ENCODE measurements at regions not wholly inside any gene's neighbourhood (a gene's known extent, or its start where the extent isn't known, plus 50 kb on each side); places are given as distances from the start of the nearest gene placed in this dataset.

DNA sequence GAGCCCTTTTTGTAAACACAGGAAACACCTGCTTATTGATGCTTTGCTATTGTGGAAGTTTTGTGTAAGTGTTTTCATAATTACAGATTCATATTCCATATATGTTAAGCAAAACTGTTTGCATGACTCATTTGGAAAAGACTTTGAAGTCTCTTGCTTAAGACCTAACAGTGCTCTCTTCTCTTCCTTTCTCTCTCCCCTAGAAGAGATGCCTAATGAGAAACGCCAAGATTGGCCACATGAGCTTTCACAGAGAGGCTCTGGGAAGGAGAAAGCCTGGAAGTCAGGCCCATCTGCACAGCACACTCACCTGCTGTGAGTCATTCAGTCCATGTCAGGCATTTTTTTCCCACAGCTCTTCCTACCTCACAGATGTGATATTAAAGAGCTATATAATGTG, 101.6 kb upstream of the PALMD start:
- FAIRE-seq (no peak), DNase-seq (ENCODE audit: low spot score) (no peak), ATAC-seq (no peak; the same call in 2 of the 3 replicates)
- peaks cover 19% of the 10 kb centered on the region; the same call in 1 of the 2 replicates for H3K4me1 ChIP-seq (ENCODE audit: insufficient read depth, low read length)
- ChIA-PET POLR2A (interaction anchor here (0.6 kb wide), 1 partner anchor 35 kb away, joined by 3 read pairs; no protein-coding TSS in a partner anchor), CTCF (ENCODE audit: low intra/inter-chr PET ratio, low total read pairs) (no interaction called here)
- intact Hi-C loops (cut with micrococcal nuclease; ENCODE audit: unreplicated experiment) (no loop called here), in situ Hi-C loops (cut with HindIII; ENCODE audit: extremely low pct_ligation_motif_present, low pct_unique_long_range_greater_than_20kb) (no loop called here)
- H3K9ac ChIP-seq (ENCODE audit: insufficient read depth, low read depth, low read length): no peak overlapping the region
- H2AFZ ChIP-seq (ENCODE audit: low read length): no peak overlapping the region
- H3K4me2 ChIP-seq (ENCODE audit: low read depth, low read length): no peak overlapping the region
- no peaks in the 10 kb centered on the region for H3K79me2 ChIP-seq (ENCODE audit: insufficient read depth, low read length)
- no peaks in the 10 kb centered on the region for H4K20me1 ChIP-seq (ENCODE audit: insufficient read depth, low read length)
- H3K4me3 ChIP-seq (replicated peaks in 1 of 3; ENCODE audit: insufficient read depth in 1 of 3, low read depth in 2 of 3, low read length in 3 of 3): no peak overlapping the region
- H3K36me3 ChIP-seq (replicated peaks in 1 of 2; ENCODE audit: control insufficient read depth in 1 of 2, insufficient read depth in 2 of 2, low read length in 2 of 2): no peaks in the 10 kb centered on the region
- WGBS (ENCODE audit: low lambda C conversion rate): 10% methylated on average over 1 of the region's 1 CpG
- no peak overlapping the region for H3K27ac ChIP-seq (ENCODE audit: extremely low read length, insufficient read depth, low read length)
- no peaks in the 10 kb centered on the region for H3K9me3 ChIP-seq (ENCODE audit: low read length)
- no peaks in the 10 kb centered on the region for H3K27me3 ChIP-seq (ENCODE audit: control insufficient read depth in 1 of 2, insufficient read depth in 2 of 2, low read length in 2 of 2)
- no TSS peak for BruUV-seq (replicated peaks)
- TF ChIP-seq, protein P1, sequence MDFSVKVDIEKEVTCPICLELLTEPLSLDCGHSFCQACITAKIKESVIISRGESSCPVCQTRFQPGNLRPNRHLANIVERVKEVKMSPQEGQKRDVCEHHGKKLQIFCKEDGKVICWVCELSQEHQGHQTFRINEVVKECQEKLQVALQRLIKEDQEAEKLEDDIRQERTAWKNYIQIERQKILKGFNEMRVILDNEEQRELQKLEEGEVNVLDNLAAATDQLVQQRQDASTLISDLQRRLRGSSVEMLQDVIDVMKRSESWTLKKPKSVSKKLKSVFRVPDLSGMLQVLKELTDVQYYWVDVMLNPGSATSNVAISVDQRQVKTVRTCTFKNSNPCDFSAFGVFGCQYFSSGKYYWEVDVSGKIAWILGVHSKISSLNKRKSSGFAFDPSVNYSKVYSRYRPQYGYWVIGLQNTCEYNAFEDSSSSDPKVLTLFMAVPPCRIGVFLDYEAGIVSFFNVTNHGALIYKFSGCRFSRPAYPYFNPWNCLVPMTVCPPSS (IDR thresholded peaks at IDR 0.05): no peak
- TF ChIP-seq ZNF501 (CRISPR knock-in tag; IDR thresholded peaks at IDR 0.05) (no peak), FOSL2 (CRISPR knock-in tag; IDR thresholded peaks at IDR 0.05) (0 out of 2 replicates have a peak, but pooled peaks have one; percentile 25)

DNA sequence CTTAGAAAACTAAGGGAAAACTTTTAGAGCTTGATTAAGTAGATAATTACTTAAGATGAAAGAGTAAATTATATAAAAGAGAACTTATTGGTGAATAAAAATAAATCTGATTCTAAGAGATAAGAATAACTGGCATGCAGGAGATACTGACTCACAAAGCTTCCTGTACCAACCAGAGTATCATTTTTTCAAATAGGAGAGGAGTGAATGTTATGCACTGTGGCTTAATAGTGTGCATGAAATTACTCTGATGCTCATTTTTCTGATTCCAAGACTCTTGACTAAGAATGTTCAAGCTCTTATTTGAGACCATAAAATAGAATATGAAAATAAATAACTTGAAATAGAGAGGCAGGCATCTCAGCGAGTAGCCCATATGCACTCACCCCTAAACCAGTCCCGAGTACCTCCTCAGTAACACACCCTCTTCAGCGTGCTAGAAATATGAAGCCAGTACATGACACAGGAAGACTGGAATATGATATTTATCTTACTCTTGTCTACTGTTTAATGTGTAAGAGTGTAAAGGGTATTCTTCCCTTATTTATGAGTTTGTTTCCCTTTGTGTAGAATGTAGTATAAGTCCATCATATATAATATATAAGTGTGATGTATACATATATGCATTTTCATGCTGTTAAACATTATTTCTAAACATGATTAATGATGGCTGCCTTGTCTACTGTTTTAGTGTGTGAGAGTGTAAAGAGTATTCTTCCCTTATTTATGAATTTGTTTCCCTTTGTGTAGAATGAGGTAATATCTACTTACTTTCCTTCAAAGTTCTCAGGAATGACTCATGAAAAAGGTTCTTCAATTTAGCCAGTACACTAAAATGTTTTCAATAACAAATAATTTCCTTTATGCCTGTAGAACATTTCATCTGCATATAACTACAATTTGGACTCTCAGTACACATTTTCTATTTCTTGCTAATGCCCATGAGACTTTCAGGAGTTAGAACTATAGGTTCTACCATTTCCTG, 99.2 kb upstream of the PALMD start:
- Histone ChIP-seq H3K4me3 (replicated peaks in 1 of 3; ENCODE audit: insufficient read depth in 1 of 3, low read depth in 2 of 3, low read length in 3 of 3) (no peak overlapping the region), H4K20me1 (ENCODE audit: insufficient read depth, low read length) (no peaks in the 10 kb centered on the region), H3K9me3 (ENCODE audit: low read length) (no peaks in the 10 kb centered on the region), H3K4me1 (ENCODE audit: insufficient read depth, low read length) (peaks cover 19% of the 10 kb centered on the region; the same call in 1 of the 2 replicates), H3K9ac (ENCODE audit: insufficient read depth, low read depth, low read length) (no peak overlapping the region), H3K36me3 (replicated peaks in 1 of 2; ENCODE audit: control insufficient read depth in 1 of 2, insufficient read depth in 2 of 2, low read length in 2 of 2) (no peaks in the 10 kb centered on the region), H3K27me3 (ENCODE audit: control insufficient read depth in 1 of 2, insufficient read depth in 2 of 2, low read length in 2 of 2) (no peaks in the 10 kb centered on the region), H3K4me2 (ENCODE audit: low read depth, low read length) (no peak overlapping the region), H2AFZ (ENCODE audit: low read length) (no peak overlapping the region), H3K79me2 (ENCODE audit: insufficient read depth, low read length) (no peaks in the 10 kb centered on the region), H3K27ac (ENCODE audit: extremely low read length, insufficient read depth, low read length) (no peak overlapping the region)
- no peak for DNase-seq (ENCODE audit: low spot score)
- ChIA-PET POLR2A (no interaction called here), CTCF (ENCODE audit: low intra/inter-chr PET ratio, low total read pairs) (no interaction called here)
- no peak for FAIRE-seq
- intact Hi-C loops (cut with micrococcal nuclease; ENCODE audit: unreplicated experiment) (no loop called here), in situ Hi-C loops (cut with HindIII; ENCODE audit: extremely low pct_ligation_motif_present, low pct_unique_long_range_greater_than_20kb) (no loop called here)
- no TSS peak for BruUV-seq (replicated peaks)
- ATAC-seq: no peak
- 85% methylated on average over 3 of the region's 3 CpGs for WGBS (ENCODE audit: low lambda C conversion rate)
- TF ChIP-seq YEATS4 (CRISPR knock-in tag; IDR thresholded peaks at IDR 0.05; ENCODE audit: borderline replicate concordance): no peak
- TF ChIP-seq ZFY (CRISPR knock-in tag; IDR thresholded peaks at IDR 0.05): no peak
- TF ChIP-seq BCL6 (CRISPR knock-in tag; IDR thresholded peaks at IDR 0.05): no peak
- no peak for TF ChIP-seq ZNF781 (CRISPR knock-in tag; IDR thresholded peaks at IDR 0.05; ENCODE audit: borderline replicate concordance, not compliant biosample characterization)
- TF ChIP-seq, protein P2, sequence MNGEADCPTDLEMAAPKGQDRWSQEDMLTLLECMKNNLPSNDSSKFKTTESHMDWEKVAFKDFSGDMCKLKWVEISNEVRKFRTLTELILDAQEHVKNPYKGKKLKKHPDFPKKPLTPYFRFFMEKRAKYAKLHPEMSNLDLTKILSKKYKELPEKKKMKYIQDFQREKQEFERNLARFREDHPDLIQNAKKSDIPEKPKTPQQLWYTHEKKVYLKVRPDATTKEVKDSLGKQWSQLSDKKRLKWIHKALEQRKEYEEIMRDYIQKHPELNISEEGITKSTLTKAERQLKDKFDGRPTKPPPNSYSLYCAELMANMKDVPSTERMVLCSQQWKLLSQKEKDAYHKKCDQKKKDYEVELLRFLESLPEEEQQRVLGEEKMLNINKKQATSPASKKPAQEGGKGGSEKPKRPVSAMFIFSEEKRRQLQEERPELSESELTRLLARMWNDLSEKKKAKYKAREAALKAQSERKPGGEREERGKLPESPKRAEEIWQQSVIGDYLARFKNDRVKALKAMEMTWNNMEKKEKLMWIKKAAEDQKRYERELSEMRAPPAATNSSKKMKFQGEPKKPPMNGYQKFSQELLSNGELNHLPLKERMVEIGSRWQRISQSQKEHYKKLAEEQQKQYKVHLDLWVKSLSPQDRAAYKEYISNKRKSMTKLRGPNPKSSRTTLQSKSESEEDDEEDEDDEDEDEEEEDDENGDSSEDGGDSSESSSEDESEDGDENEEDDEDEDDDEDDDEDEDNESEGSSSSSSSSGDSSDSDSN (CRISPR knock-in tag; IDR thresholded peaks at IDR 0.05): no peak
- no peak for TF ChIP-seq CENPT (CRISPR knock-in tag; IDR thresholded peaks at IDR 0.05; ENCODE audit: low read depth)
- TF ChIP-seq E2F2 (CRISPR knock-in tag; IDR thresholded peaks at IDR 0.05; ENCODE audit: borderline replicate concordance): no peak
- TF ChIP-seq NCOA2 (CRISPR knock-in tag; IDR thresholded peaks at IDR 0.05): no peak
- no peak for TF ChIP-seq ZNF7 (CRISPR knock-in tag; IDR thresholded peaks at IDR 0.05)
